GM12878 (cell line): ENCODE measurements at regions not wholly inside any gene's neighbourhood (a gene's known extent, or its start where the extent isn't known, plus 50 kb on each side); places are given as distances from the start of the nearest gene placed in this dataset.

ENCODE experiments used
- ATAC-seq: fragments of 200-7000 bp; cut with Tn5 transposase; 3 replicates; pipeline ENCODE4 v1.9.1; 2020; ENCODE audit warnings: mild to moderate bottlenecking, moderate library complexity
- BruUV-seq: library from RNA; stranded (reverse); fragments of 400-500 nt; replicated peaks from 2 replicates; lab custom pipeline; 2021; lab: Mats Ljungman, UMichigan
- CTCF ChIA-PET: fragments of 300-600 bp; sonication (Branson Sonifier 250); formaldehyde crosslinking; extraction: SDS; loops from one replicate; lab custom pipeline; 2021; ENCODE audit warnings: inconsistent platforms; lab: Yijun Ruan, JAX
- POLR2A ChIA-PET: fragments of 350-600 bp; formaldehyde crosslinking; extraction: SDS; loops from one replicate; lab custom pipeline; 2021; ENCODE audit warnings: inconsistent platforms; lab: Charles Lee
- RAD21 ChIA-PET: fragments of 300-600 bp; sonication (Branson Sonifier 250); formaldehyde crosslinking; loops from one replicate; lab custom pipeline; 2023; ENCODE audit warnings: antibody characterized with exemption; ENCODE audit not compliant: unreplicated experiment; lab: Charles Lee
- SMC1A ChIA-PET: fragments of 300-600 bp; sonication (Branson Sonifier 250); formaldehyde crosslinking; loops from one replicate; lab custom pipeline; 2023; ENCODE audit not compliant: unreplicated experiment, uncharacterized antibody; lab: Charles Lee
- DNase-seq: peaks from one replicate; pipeline ENCODE4 v3.0.0-alpha.2; 2011; ENCODE audit warnings: low read depth, low spot score
- FAIRE-seq: peaks from 3 replicates; lab custom pipeline; 2011; peaks lifted over from hg19 to GRCh38; lab: Jason Lieb, UNC
- H2AFZ ChIP-seq: 2 replicates; pipeline ENCODE4 v1.6.0; 2011; ENCODE audit warnings: low read depth, low read length, control low read depth; ENCODE audit not compliant: control insufficient read depth
- H3K27ac ChIP-seq: 2 replicates; pipeline ENCODE4 v1.5.1; 2011; ENCODE audit warnings: control low read depth; ENCODE audit not compliant: control insufficient read depth, insufficient read depth
- H3K27me3 ChIP-seq, 2 experiments: replicated peaks in 1 of 2; 2 replicates each; pipeline versions ENCODE4 v1.6.0 to v1.6.1; 2011; ENCODE audit warnings: low read length in 1 of 2; ENCODE audit not compliant: control insufficient read depth in 2 of 2, insufficient read depth in 2 of 2
- H3K36me3 ChIP-seq, 2 experiments: 2 replicates each; pipeline ENCODE4 v1.5.1; 2011; ENCODE audit warnings: low read length in 1 of 2; ENCODE audit not compliant: control insufficient read depth in 2 of 2, insufficient read depth in 2 of 2
- H3K4me1 ChIP-seq: 2 replicates; pipeline ENCODE4 v1.6.1; 2011; ENCODE audit warnings: mild to moderate bottlenecking, low read length, moderate library complexity, mixed read lengths; ENCODE audit not compliant: control insufficient read depth, insufficient read depth
- H3K4me2 ChIP-seq: 2 replicates; pipeline ENCODE4 v1.6.0; 2011; ENCODE audit warnings: control low read depth; ENCODE audit not compliant: control insufficient read depth, insufficient read depth
- H3K4me3 ChIP-seq: fragments of 200-600 bp; sonication (generic); 2 replicates; pipeline ENCODE4 v1.5.1; 2016
- H3K79me2 ChIP-seq: 2 replicates; pipeline ENCODE4 v1.6.0; 2011; ENCODE audit warnings: low read length; ENCODE audit not compliant: control insufficient read depth, insufficient read depth
- H3K9ac ChIP-seq: 2 replicates; pipeline ENCODE4 v1.8.0; 2011; ENCODE audit warnings: low read length, control low read depth, mixed read lengths; ENCODE audit not compliant: control insufficient read depth, insufficient read depth
- H3K9me3 ChIP-seq: replicated peaks from 3 replicates; pipeline ENCODE4 v1.5.1; 2011; ENCODE audit warnings: mild to moderate bottlenecking, low read length; ENCODE audit not compliant: control insufficient read depth, insufficient read depth
- H4K20me1 ChIP-seq: 2 replicates; pipeline ENCODE4 v1.6.0; 2011; ENCODE audit not compliant: control insufficient read depth, insufficient read depth
- CHD1 ChIP-seq: IDR thresholded peaks from 2 replicates; pipeline ENCODE4 v1.6.1; 2012; ENCODE audit warnings: low read depth, low read length, improper control_type of control experiment
- DPF2 ChIP-seq: fragments of 450-650 bp; IDR thresholded peaks from 2 replicates; pipeline ENCODE4 v1.6.1; 2017; ENCODE audit warnings: mild to moderate bottlenecking
- MXI1 ChIP-seq: fragments of 150-350 bp; IDR thresholded peaks from 2 replicates; pipeline ENCODE4 v1.6.1; 2011; ENCODE audit warnings: low read depth, mild to moderate bottlenecking, inconsistent platforms, low read length, improper control_type of control experiment
- PAX8 ChIP-seq: fragments of 450-650 bp; IDR thresholded peaks from 2 replicates; pipeline ENCODE4 v1.6.1; 2017; ENCODE audit warnings: mild to moderate bottlenecking, moderate library complexity
- ZNF217 ChIP-seq: fragments of 450-650 bp; IDR thresholded peaks from 2 replicates; pipeline ENCODE4 v1.6.1; 2017; ENCODE audit warnings: antibody characterized with exemption, mild to moderate bottlenecking
- WGBS: methylation state at CpG from one replicate; pipeline ENCODE4 v1.1.6; 2016; ENCODE audit warnings: low lambda C conversion rate; ENCODE audit not compliant: insufficient replicate concordance, insufficient coverage; ENCODE audit errors: missing lambda C conversion rate; 5-methylcytosine and 5-hydroxymethylcytosine counted together
- in situ Hi-C: fragments of 300-500 bp; cut with MboI; formaldehyde crosslinking; loops from 9 replicates; pipeline ENCODE4 v1.14.3; 2018; ENCODE audit warnings: mixed read lengths
- intact Hi-C: fragments of 100-400 bp; cut with micrococcal nuclease; formaldehyde crosslinking; loops from one replicate; pipeline ENCODE4 v1.14.2; 2022; ENCODE audit not compliant: unreplicated experiment
- TF ChIP-seq, protein P1 (sequence below): fragments of 450-650 bp; IDR thresholded peaks from 2 replicates; pipeline ENCODE4 v1.6.1; 2017; ENCODE audit warnings: low read depth, mild to moderate bottlenecking, moderate library complexity

DNA sequence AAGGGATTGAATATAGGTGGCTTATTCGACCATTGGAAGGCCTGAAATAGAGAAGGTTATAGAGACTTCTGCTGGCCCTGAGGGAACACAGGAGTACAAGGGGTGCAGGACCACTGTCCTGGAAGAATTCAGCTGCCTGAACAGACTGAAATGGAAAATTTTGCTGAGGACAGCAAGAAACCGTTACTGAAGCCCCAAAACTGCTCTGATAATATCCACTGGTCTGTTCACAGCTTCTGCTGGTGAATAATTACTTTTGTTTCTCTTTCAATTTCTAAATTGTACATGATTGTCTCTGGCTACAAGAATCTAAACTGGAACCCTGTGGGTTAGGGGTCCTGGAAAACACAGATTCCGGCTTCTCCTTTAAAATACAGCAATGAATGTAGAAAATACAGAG lies 218.5 kb upstream of the CDH12 start:
- TF ChIP-seq PAX8 (no peak), CHD1 (no peak), DPF2 (peak; percentile 59; the same call in 1 of the 2 replicates), ZNF217 (0 out of 2 replicates have a peak, but pooled peaks have one; percentile 15), MXI1 (0 out of 2 replicates have a peak, but pooled peaks have one; percentile 36)
- TF ChIP-seq, protein P1, sequence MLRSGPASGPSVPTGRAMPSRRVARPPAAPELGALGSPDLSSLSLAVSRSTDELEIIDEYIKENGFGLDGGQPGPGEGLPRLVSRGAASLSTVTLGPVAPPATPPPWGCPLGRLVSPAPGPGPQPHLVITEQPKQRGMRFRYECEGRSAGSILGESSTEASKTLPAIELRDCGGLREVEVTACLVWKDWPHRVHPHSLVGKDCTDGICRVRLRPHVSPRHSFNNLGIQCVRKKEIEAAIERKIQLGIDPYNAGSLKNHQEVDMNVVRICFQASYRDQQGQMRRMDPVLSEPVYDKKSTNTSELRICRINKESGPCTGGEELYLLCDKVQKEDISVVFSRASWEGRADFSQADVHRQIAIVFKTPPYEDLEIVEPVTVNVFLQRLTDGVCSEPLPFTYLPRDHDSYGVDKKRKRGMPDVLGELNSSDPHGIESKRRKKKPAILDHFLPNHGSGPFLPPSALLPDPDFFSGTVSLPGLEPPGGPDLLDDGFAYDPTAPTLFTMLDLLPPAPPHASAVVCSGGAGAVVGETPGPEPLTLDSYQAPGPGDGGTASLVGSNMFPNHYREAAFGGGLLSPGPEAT = 0 out of 2 replicates have a peak, but pooled peaks have one; percentile 24
- FAIRE-seq (peak; percentile 31), ATAC-seq (peak; percentile 92), DNase-seq (no peak)
- Histone ChIP-seq H3K79me2 (no peaks in the 10 kb centered on the region), H3K27me3 (no peaks in the 10 kb centered on the region), H3K4me2 (no peak overlapping the region), H4K20me1 (no peaks in the 10 kb centered on the region), H3K4me3 (no peak overlapping the region), H3K4me1 (no peaks in the 10 kb centered on the region), H3K9me3 (no peaks in the 10 kb centered on the region), H3K9ac (no peak overlapping the region), H3K27ac (no peak overlapping the region), H3K36me3 (no peaks in the 10 kb centered on the region), H2AFZ (peak overlapping the region; percentile 29)
- POLR2A ChIA-PET = no interaction called here
- RAD21 ChIA-PET = interaction anchor here (0.8 to 2.0 kb wide), 5 partner anchors 13 to 73 kb away, joined by 3 to 8 read pairs (median 6); no protein-coding TSS in a partner anchor
- SMC1A ChIA-PET = interaction anchor here (0.7 to 3.2 kb wide), 11 partner anchors 10 to 178 kb away, joined by 3 to 17 read pairs (median 4); no protein-coding TSS in a partner anchor
- in situ Hi-C loops = no loop called here
- CTCF ChIA-PET = interaction anchor here (0.7 to 1.3 kb wide), 4 partner anchors 10 to 105 kb away, joined by 3 read pairs; no protein-coding TSS in a partner anchor
- WGBS = 4% methylated on average over 3 of the region's 3 CpGs
- no TSS peak for BruUV-seq
- intact Hi-C loops = no loop called here
